Daoy (cell line): ENCODE measurements at regions not wholly inside any gene's neighbourhood (a gene's known extent, or its start where the extent isn't known, plus 50 kb on each side); places are given as distances from the start of the nearest gene placed in this dataset.

Experiments
- DNase-seq: peaks from one replicate; pipeline ENCODE4 v3.0.0-alpha.2; 2015; ENCODE audit warnings: low read depth

DNA sequence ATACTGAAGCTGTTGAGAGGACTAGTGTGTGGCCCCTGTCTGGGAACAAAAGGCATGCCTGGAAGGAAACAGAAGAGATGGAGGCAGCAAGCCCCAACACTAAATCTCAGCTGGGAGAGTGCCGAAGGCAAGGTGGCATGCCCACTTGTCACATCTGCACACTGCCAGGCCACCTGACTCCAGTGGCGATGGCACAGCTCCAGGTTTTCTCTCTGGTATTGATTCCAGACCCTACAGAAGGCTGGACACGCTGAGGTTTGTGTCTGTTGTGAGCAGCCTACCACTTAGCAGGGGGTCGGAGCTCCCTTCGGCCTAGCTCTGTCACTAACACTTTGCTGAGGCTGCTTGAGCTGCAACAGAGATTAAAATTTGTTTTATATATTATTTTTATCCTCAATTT, 307.3 kb downstream of the TDRD15 start:
- DNase-seq, result no peak

DNA sequence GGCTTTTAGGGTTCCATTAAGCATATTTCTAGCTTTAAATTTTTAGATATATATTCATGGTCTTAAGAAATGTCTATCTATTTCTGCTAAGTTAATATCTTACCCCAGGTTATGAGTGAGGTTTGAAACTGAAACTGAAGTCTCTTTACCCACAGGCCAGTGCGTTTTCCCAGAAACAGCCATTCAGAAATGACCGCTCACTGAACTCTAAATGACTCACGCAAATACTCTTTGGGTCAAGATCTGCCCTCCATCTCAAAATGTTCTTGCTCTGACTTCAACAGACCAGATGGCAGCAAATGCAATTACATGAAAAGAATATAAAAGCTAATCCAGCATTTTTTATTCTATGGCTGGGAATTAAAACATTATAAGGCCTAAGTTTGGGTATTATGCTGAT, 315.2 kb downstream of the TDRD15 start:
- peak; percentile 46 for DNase-seq

DNA sequence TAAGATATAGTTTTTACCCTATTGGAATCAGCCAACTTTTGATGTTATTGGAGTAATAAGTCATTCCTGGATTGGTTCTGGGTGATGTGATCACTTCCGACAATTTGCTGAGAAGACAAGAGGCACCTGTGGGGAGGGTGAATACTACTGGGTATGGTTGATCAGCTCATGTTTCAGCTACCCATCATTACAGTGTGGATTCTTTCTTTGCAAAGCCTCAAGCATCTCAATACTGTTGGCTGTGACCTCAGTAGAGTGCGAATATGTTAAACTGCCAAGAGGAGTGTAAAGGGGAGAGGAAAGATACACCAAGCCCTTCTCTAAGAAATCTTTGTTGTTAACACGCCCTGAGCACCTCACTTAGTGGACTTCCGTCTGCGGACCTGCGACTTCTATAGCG, 317.7 kb downstream of the TDRD15 start:
- no peak for DNase-seq

GRCh38 chr2:21443494-21444105, 319.8 kb downstream of the TDRD15 start:
- DNase-seq, result no peak

GRCh38 chr2:21449881-21450280, 326.1 kb downstream of the TDRD15 start:
- no peak for DNase-seq

DNA sequence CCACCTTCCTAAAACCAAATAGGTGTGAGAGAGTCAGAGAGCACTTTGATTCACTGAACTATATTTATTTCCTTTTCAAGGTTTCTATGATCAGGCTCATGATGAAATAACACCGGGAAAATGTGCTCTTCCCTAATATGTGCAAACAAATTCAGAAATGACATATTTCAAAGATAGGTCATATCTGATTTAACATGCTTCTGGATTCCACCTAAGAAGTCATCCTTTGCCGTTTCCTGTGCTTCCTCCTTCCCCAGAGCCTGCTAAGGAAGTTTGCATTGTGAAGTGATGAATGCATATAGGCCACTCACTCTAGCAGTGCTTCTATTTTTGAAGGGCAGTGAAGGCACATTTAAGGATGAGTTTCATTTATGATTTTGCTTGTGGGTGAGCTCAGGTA, 327.6 kb downstream of the TDRD15 start:
- peak; percentile 20 for DNase-seq

- DNase-seq, result no peak
Observed at GRCh38 chr2:21452263-21452662, 328.5 kb downstream of the TDRD15 start.

GRCh38 chr2:21452678-21453077, 328.9 kb downstream of the TDRD15 start:
- no peak for DNase-seq

- no peak for DNase-seq
Observed at GRCh38 chr2:21453723-21454450, 330.1 kb downstream of the TDRD15 start.

DNA sequence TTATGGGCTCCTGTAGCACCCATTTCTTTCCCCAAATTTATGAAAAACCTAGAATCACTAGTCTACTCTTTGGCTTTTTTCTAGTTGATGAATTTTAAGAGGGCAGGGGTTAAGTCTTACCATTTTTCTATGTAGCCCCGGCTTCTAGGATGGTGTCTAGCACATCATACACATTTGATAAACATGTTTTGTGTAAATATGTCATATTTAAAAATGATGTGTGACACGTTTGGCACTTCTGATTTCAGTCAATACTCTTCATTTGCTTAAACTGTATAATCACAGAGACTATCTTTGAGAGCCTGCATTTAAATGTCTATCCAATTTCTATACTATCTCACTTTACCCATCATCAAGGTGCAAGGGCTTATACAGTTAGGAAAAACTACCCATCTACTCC, 331.1 kb downstream of the TDRD15 start:
- no peak for DNase-seq

DNA sequence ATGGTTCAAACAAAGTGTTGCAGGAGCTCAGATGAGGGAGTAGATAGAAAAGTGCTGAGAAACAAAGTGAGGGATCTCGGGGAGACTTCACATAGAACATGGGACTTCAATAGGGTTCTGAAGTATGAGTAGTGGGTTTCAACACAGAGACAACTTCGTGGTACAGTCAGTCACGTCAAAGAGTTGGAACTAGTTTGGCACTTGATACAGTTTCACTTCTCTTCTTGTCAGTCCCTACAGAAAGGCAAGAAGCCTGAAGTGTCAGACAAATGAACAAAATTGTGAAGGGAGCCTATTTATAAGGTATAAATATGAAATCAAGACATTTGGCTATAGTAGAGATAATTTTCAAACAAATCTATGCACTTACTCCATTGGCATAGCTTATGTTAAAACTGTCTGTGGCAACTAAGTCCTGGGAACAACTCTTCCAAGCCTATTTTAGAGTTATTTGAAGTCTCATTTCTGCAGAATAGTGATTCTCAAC, 338.0 kb downstream of the TDRD15 start:
- no peak for DNase-seq

GRCh38 chr2:21466341-21466927, 342.7 kb downstream of the TDRD15 start:
- DNase-seq, result no peak

- no peak for DNase-seq
Observed at GRCh38 chr2:21467280-21467818, 343.6 kb downstream of the TDRD15 start.

- peak; percentile 10 for DNase-seq
Observed at GRCh38 chr2:21467910-21468309, 344.1 kb downstream of the TDRD15 start.

DNA sequence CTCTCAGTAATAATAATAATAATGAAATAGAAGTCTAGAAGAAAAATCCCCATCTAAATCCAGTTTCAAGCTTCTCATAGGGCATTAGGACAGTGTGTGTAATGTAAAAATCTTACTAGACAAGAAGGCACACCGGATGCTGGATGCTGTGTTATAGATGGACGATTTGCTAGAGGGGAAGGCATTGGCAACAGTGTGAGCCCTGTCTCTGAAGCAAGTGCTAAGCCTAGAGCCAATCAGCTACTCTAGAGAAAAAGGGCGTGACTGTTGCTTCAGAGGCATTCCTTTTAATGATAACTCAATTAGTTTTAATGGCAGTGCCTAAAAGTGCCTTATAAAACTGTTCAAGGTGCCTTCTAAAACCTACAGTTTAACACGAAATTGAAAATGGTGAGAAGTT, 344.9 kb downstream of the TDRD15 start:
- DNase-seq, result no peak

- no peak for DNase-seq
Observed at GRCh38 chr2:21469158-21469557, 345.4 kb downstream of the TDRD15 start.

GRCh38 chr2:21469564-21469963, 345.8 kb downstream of the TDRD15 start:
- no peak for DNase-seq

DNA sequence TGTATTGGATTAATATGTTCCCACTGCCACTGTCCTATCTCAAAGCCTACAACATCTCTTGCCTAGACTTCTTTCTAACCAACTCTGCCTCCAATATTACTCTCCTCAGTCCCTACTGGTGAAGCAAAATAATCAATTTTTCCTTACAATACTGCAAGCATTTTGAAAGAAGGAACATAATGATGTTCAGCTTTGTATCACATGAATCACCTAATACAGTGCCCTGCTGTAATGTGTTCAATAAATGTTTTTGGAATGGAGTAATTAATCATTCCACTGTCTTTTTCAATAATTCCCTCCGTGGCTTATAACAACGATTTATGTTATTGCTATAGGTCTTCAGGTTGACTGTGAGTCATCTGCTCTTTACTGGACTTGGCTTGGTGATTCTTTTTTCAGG, 356.4 kb downstream of the TDRD15 start:
- DNase-seq, result no peak

DNA sequence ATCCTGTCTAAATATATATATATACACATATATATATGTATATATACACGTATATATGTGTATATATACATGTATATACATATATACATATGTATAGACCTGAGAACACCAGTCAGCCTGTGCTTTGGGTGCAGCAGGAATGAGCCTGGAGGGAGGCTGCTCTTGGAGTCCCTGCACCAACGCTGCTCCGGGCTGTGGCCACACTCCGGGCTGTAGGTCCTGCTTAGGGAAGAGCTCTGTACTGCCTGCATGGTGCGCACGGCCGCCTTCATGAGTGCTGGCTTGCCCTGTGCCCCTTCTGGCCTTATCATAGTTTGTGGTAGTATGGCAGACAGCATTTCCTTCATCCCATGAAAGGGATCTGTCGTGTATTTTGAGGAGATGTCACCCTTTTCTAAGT, 360.9 kb downstream of the TDRD15 start:
- no peak for DNase-seq

DNA sequence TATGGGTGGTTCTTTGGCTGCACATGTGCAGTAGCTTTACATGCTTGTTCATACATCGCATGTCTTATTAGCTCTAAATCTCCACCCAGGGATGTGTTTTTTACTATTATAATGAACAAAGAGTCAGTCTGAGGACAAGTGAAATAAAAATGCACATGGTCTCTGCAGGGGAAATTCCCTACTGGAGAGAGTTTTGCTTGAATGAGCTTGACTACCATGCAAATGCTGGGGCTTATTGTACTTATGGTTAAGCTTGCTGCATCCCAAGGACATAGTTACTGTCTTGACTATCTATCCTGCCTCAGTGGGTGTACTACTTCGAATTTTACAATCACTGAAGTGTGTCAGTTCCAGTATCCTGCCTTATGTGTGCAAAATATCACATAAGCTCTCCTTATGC, 362.7 kb downstream of the TDRD15 start:
- DNase-seq, result no peak

- DNase-seq, result no peak
Observed at GRCh38 chr2:21489080-21489479, 365.3 kb downstream of the TDRD15 start.

- DNase-seq, result no peak
Observed at GRCh38 chr2:21498016-21498415, 374.2 kb downstream of the TDRD15 start.

- no peak for DNase-seq
Observed at GRCh38 chr2:21500401-21500945, 376.7 kb downstream of the TDRD15 start.
